ENCODE measurements at regions not wholly inside any gene's neighbourhood (a gene's known extent, or its start where the extent isn't known, plus 50 kb on each side); places are given as distances from the start of the nearest gene placed in this dataset.

DNA sequence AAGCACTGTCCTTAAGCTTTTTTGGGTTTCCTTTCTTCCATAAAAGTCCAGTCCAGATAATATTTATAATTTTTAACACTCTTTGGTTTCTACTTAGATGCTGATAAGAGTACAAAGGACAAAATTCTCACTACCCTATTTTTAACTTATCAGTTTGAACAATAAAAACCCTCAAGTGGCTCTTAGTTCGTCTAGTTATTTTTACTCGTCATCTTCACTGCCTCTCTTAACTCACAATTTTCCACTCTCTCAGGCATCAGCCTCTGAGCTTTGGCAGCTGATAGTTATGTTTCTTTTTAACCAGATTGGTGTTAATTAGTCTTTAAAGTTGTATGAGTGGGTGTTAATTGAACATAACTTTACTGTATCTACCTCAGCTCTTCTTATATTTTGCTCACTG, 517.1 kb upstream of the SYT4 start:
- H3K4me1 ChIP-seq (ENCODE audit: control insufficient read depth in 3 of 3, insufficient read depth in 3 of 3, low read length in 3 of 3) = no peaks in the 10 kb centered on the region
- H3K27me3 ChIP-seq (ENCODE audit: control insufficient read depth in 3 of 3, insufficient read depth in 3 of 3, low read length in 3 of 3) = no peaks in the 10 kb centered on the region
- H3K9me3 ChIP-seq (ENCODE audit: control insufficient read depth in 3 of 3, low read length in 3 of 3) = no peaks in the 10 kb centered on the region
- H3K36me3 ChIP-seq (ENCODE audit: control insufficient read depth in 3 of 3, insufficient read depth in 3 of 3, low read length in 3 of 3) = no peaks in the 10 kb centered on the region
- no peak overlapping the region for H3K4me3 ChIP-seq (ENCODE audit: low read length in 3 of 3)
- no peak overlapping the region for H3K27ac ChIP-seq (ENCODE audit: low read depth, low read length)
- no peak overlapping the region for H3K9ac ChIP-seq (ENCODE audit: low read depth in 1 of 3, low read length in 3 of 3)

DNA sequence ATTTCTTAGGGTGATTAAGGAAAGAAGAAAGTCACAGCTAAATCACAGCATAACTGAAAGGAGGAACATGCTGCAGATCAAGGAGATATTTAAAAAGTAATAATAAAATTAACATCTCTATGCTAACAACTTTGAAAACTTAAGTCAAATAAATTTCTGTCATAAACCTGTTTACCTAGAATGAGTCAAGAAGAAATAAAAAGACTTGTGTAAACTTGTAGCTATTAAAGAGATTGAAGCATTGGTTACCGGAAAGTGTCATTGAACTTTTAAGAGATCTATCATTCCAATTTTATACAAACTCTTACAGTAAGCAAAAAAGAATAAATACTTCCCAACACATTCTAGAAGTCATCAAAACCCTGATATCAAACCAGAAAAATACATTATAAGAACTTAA, 520.1 kb upstream of the SYT4 start:
- Histone ChIP-seq H3K4me3 (ENCODE audit: low read length in 3 of 3) (no peak overlapping the region), H3K4me1 (ENCODE audit: control insufficient read depth in 3 of 3, insufficient read depth in 3 of 3, low read length in 3 of 3) (no peaks in the 10 kb centered on the region), H3K27ac (ENCODE audit: low read depth, low read length) (no peak overlapping the region), H3K9me3 (ENCODE audit: control insufficient read depth in 3 of 3, low read length in 3 of 3) (no peaks in the 10 kb centered on the region), H3K36me3 (ENCODE audit: control insufficient read depth in 3 of 3, insufficient read depth in 3 of 3, low read length in 3 of 3) (no peaks in the 10 kb centered on the region), H3K9ac (ENCODE audit: low read depth in 1 of 3, low read length in 3 of 3) (no peak overlapping the region), H3K27me3 (ENCODE audit: control insufficient read depth in 3 of 3, insufficient read depth in 3 of 3, low read length in 3 of 3) (no peaks in the 10 kb centered on the region)

DNA sequence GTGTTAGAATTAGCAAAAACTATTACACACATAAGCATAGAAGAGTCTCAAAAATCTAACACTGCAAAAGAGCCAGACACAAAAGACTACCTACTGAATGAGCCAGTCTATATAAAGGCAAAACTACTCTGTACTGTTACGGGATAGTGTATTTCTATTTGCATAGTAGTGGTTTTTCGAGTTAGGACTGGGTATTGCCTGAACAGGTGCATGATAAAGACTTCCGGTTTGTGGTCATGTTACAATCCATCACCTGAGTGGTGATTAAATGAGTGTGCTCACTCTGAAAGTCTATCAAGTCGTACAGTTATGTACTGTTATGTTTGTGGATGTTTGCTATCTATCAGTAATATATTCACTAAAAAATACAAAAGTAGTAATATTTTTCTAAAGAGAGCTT, 523.3 kb upstream of the SYT4 start:
- Histone ChIP-seq H3K4me1 (ENCODE audit: control insufficient read depth in 3 of 3, insufficient read depth in 3 of 3, low read length in 3 of 3) (no peaks in the 10 kb centered on the region), H3K36me3 (ENCODE audit: control insufficient read depth in 3 of 3, insufficient read depth in 3 of 3, low read length in 3 of 3) (no peaks in the 10 kb centered on the region), H3K27me3 (ENCODE audit: control insufficient read depth in 3 of 3, insufficient read depth in 3 of 3, low read length in 3 of 3) (no peaks in the 10 kb centered on the region), H3K27ac (ENCODE audit: low read depth, low read length) (no peak overlapping the region), H3K9me3 (ENCODE audit: control insufficient read depth in 3 of 3, low read length in 3 of 3) (no peaks in the 10 kb centered on the region), H3K9ac (ENCODE audit: low read depth in 1 of 3, low read length in 3 of 3) (no peak overlapping the region), H3K4me3 (ENCODE audit: low read length in 3 of 3) (no peak overlapping the region)

DNA sequence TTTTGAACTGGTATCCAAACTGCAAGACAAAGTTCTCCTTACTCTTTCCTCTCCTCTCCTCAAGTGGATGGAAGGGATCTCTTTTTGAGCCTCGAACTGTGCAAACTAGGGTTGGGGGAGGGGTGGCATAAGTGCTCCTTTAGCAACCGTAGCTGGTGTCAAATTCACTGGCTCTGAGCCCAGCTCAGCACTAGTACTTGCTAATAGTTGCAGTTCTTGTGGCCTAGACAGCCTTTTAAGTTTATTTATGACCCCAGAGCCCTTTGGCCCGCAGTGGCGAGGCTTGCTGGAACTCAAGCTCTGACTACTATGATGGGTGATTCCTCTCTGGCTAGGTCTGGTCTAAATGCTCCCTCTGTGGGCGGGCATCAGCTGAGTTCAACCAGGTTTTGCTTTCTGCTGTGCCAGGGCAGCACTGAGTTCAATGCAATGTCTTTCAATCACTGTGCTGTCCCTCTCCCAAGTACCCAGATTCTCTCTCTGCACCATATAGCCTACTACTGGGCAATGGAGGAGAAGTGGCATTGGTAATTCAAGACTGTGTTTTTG, 528.4 kb upstream of the SYT4 start:
- Histone ChIP-seq H3K9me3 (ENCODE audit: control insufficient read depth in 3 of 3, low read length in 3 of 3) (no peaks in the 10 kb centered on the region), H3K27me3 (ENCODE audit: control insufficient read depth in 3 of 3, insufficient read depth in 3 of 3, low read length in 3 of 3) (no peaks in the 10 kb centered on the region), H3K9ac (ENCODE audit: low read depth in 1 of 3, low read length in 3 of 3) (no peak overlapping the region), H3K4me3 (ENCODE audit: low read length in 3 of 3) (no peak overlapping the region), H3K36me3 (ENCODE audit: control insufficient read depth in 3 of 3, insufficient read depth in 3 of 3, low read length in 3 of 3) (no peaks in the 10 kb centered on the region), H3K27ac (ENCODE audit: low read depth, low read length) (no peak overlapping the region), H3K4me1 (ENCODE audit: control insufficient read depth in 3 of 3, insufficient read depth in 3 of 3, low read length in 3 of 3) (no peaks in the 10 kb centered on the region)

DNA sequence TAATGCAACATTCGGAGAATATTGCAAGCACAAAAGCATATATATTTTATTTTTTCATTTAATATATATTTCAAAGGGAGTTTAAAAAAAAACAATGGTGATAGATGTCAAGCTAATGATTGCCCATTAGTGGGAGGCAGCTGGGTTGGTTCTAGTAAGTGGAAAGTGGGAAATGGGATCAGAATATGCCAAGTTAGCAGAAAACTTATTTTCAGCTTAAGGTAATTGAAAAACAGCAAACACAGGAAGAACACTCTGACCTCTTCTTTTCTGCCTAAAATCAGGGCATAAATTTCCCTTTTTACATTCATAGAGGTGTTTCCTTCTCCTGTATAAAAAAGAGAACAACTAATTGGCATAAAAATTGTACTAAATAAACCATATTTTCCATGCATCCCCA, 535.3 kb upstream of the SYT4 start:
- Histone ChIP-seq H3K27ac (ENCODE audit: low read depth, low read length) (no peak overlapping the region), H3K36me3 (ENCODE audit: control insufficient read depth in 3 of 3, insufficient read depth in 3 of 3, low read length in 3 of 3) (no peaks in the 10 kb centered on the region), H3K4me1 (ENCODE audit: control insufficient read depth in 3 of 3, insufficient read depth in 3 of 3, low read length in 3 of 3) (no peaks in the 10 kb centered on the region), H3K4me3 (ENCODE audit: low read length in 3 of 3) (no peak overlapping the region), H3K9me3 (ENCODE audit: control insufficient read depth in 3 of 3, low read length in 3 of 3) (peaks cover 0 to 2% (median 0%) of the 10 kb centered on the region in 3 donors), H3K9ac (ENCODE audit: low read depth in 1 of 3, low read length in 3 of 3) (no peak overlapping the region), H3K27me3 (ENCODE audit: control insufficient read depth in 3 of 3, insufficient read depth in 3 of 3, low read length in 3 of 3) (no peaks in the 10 kb centered on the region)

DNA sequence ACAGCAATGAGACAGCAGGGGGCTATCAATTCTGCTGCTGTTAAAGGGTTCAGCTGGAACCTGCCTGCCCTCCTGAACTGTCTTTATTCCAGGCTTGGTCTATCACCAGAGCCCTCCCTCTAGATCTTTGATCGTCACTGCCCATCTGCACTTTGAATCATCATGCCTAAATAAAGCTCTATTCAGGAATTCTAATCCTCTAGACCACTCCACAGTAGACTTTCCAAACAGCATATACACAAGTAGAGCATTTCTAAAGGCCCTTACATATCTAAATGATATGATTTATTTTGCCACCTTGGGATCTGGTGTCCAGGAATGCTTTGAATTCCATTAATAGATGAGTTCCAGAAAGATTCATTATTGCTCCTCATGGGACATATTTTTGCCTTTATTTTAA, 542.1 kb upstream of the SYT4 start:
- no peaks in the 10 kb centered on the region for H3K4me1 ChIP-seq (ENCODE audit: control insufficient read depth in 3 of 3, insufficient read depth in 3 of 3, low read length in 3 of 3)
- no peaks in the 10 kb centered on the region for H3K27me3 ChIP-seq (ENCODE audit: control insufficient read depth in 3 of 3, insufficient read depth in 3 of 3, low read length in 3 of 3)
- H3K9me3 ChIP-seq (ENCODE audit: control insufficient read depth in 3 of 3, low read length in 3 of 3) = peaks cover 0 to 2% (median 0%) of the 10 kb centered on the region in 3 donors
- no peaks in the 10 kb centered on the region for H3K36me3 ChIP-seq (ENCODE audit: control insufficient read depth in 3 of 3, insufficient read depth in 3 of 3, low read length in 3 of 3)
- H3K4me3 ChIP-seq (ENCODE audit: low read length in 3 of 3) = no peak overlapping the region
- H3K9ac ChIP-seq (ENCODE audit: low read depth in 1 of 3, low read length in 3 of 3) = no peak overlapping the region
- H3K27ac ChIP-seq (ENCODE audit: low read depth, low read length) = no peak overlapping the region

DNA sequence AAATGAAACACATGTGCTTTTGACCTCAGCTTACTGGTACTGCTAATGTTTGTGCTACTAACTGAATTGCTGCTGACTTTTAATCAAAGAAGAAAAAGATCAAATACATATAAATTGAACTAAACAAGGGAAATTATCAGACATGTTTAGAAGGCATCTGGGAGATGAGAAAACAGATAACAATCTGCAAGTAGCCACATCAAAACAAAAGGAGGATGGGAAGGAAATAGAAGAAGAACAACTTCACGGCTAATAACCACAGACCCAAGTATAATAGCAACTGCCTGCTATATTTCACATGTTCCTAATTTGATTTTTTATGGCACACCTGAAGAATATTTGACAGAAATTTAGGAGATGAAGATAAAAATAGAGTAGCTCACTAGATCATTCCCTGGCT, 542.6 kb upstream of the SYT4 start:
- no peaks in the 10 kb centered on the region for H3K36me3 ChIP-seq (ENCODE audit: control insufficient read depth in 3 of 3, insufficient read depth in 3 of 3, low read length in 3 of 3)
- no peaks in the 10 kb centered on the region for H3K27me3 ChIP-seq (ENCODE audit: control insufficient read depth in 3 of 3, insufficient read depth in 3 of 3, low read length in 3 of 3)
- H3K4me3 ChIP-seq (ENCODE audit: low read length in 3 of 3) = no peak overlapping the region
- no peak overlapping the region for H3K9ac ChIP-seq (ENCODE audit: low read depth in 1 of 3, low read length in 3 of 3)
- peaks cover 0 to 2% (median 0%) of the 10 kb centered on the region in 3 donors for H3K9me3 ChIP-seq (ENCODE audit: control insufficient read depth in 3 of 3, low read length in 3 of 3)
- H3K27ac ChIP-seq (ENCODE audit: low read depth, low read length) = no peak overlapping the region
- H3K4me1 ChIP-seq (ENCODE audit: control insufficient read depth in 3 of 3, insufficient read depth in 3 of 3, low read length in 3 of 3) = no peaks in the 10 kb centered on the region

DNA sequence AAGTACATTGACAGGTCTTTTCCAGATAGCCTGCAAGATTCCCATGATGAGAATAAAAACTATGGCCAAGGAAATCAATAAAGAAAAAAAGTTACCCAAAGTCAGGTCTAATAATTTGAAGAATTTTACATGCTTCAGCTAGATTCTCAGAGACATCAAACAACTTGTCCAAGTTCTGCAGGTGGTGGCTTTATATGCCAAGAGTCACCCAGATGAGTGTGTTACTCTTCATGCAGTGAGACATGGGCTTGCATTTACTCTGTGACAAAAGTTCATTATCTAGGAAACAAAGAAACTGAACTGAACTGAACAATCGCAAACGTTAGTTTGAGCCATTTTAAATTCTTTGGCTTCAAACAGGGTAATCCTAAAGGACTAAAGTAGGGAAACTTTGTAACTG, 548.5 kb upstream of the SYT4 start:
- Histone ChIP-seq H3K27me3 (ENCODE audit: control insufficient read depth in 3 of 3, insufficient read depth in 3 of 3, low read length in 3 of 3) (no peaks in the 10 kb centered on the region), H3K9ac (ENCODE audit: low read depth in 1 of 3, low read length in 3 of 3) (no peak overlapping the region), H3K36me3 (ENCODE audit: control insufficient read depth in 3 of 3, insufficient read depth in 3 of 3, low read length in 3 of 3) (no peaks in the 10 kb centered on the region), H3K4me1 (ENCODE audit: control insufficient read depth in 3 of 3, insufficient read depth in 3 of 3, low read length in 3 of 3) (no peaks in the 10 kb centered on the region), H3K4me3 (ENCODE audit: low read length in 3 of 3) (no peak overlapping the region), H3K27ac (ENCODE audit: low read depth, low read length) (no peak overlapping the region), H3K9me3 (ENCODE audit: control insufficient read depth in 3 of 3, low read length in 3 of 3) (no peaks in the 10 kb centered on the region)

DNA sequence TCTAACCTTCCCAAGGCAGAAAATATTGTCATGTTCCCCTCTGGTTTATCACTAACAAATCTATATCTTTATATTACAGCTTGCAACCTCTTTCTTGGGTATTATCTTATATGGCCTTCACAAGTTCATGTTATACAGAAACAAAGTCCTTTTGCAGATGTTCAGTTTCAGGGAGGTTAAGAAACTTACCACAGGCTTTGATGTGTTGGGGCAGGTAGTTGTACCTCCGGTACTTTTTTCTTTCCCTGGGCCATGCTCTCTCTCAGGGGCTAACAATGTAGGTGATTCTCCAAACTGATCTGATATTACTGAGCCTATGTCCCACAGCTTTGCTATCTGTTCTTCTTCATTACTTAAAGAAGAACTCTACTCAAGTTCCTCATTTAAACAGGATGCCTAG, 548.9 kb upstream of the SYT4 start:
- Histone ChIP-seq H3K4me3 (ENCODE audit: low read length in 3 of 3) (no peak overlapping the region), H3K4me1 (ENCODE audit: control insufficient read depth in 3 of 3, insufficient read depth in 3 of 3, low read length in 3 of 3) (no peaks in the 10 kb centered on the region), H3K27me3 (ENCODE audit: control insufficient read depth in 3 of 3, insufficient read depth in 3 of 3, low read length in 3 of 3) (no peaks in the 10 kb centered on the region), H3K36me3 (ENCODE audit: control insufficient read depth in 3 of 3, insufficient read depth in 3 of 3, low read length in 3 of 3) (no peaks in the 10 kb centered on the region), H3K9ac (ENCODE audit: low read depth in 1 of 3, low read length in 3 of 3) (no peak overlapping the region), H3K9me3 (ENCODE audit: control insufficient read depth in 3 of 3, low read length in 3 of 3) (no peaks in the 10 kb centered on the region), H3K27ac (ENCODE audit: low read depth, low read length) (no peak overlapping the region)

DNA sequence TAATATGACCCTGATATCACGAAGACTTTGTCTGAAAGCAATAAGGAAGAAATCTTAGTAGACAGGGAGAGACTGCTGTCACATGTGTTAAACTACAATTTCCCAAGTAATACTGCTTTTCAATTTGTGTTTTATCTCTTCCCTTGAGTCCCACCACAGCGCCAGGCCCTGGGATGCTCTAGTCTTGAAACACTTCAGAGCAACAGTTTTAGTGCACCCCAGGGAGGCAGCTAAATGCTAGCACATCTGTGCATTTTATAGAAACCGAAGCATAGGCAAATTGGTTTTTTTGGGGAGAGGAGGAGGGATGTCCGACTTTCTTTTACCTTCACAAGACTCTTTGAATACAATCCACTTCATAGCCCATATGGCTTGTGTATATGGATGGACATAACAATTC, 550.0 kb upstream of the SYT4 start:
- H3K9ac ChIP-seq (ENCODE audit: low read depth in 1 of 3, low read length in 3 of 3) = no peak overlapping the region
- no peaks in the 10 kb centered on the region for H3K9me3 ChIP-seq (ENCODE audit: control insufficient read depth in 3 of 3, low read length in 3 of 3)

DNA sequence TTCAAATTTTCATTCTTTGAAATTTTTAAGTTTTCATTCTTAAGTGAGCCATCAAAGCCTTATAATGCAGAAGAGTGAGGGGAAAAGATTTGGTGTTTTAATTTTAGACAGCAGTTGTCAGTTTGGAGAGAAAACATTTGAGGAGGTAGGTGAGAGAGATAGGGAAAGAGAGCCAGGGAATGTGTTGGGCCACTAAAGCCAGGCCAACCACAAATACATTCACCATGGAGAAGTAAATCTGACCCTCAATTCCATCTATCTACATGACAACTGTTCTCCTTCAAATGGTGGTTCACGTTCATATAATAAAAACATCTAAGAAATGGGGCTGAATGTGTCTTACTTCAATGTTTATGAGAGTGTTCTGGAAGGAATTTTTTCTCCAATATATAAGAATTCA, 553.0 kb upstream of the SYT4 start:
- H3K27ac ChIP-seq (ENCODE audit: low read depth, low read length) = peak overlapping the region; percentile 16

More for the DNA sequence above, 550.0 kb upstream of the SYT4 start:
- no peak overlapping the region for H3K27ac ChIP-seq (ENCODE audit: low read depth, low read length)
- H3K4me3 ChIP-seq (ENCODE audit: low read length in 3 of 3) = no peak overlapping the region
- no peaks in the 10 kb centered on the region for H3K36me3 ChIP-seq (ENCODE audit: control insufficient read depth in 3 of 3, insufficient read depth in 3 of 3, low read length in 3 of 3)
- H3K4me1 ChIP-seq (ENCODE audit: control insufficient read depth in 3 of 3, insufficient read depth in 3 of 3, low read length in 3 of 3) = no peaks in the 10 kb centered on the region
- H3K27me3 ChIP-seq (ENCODE audit: control insufficient read depth in 3 of 3, insufficient read depth in 3 of 3, low read length in 3 of 3) = no peaks in the 10 kb centered on the region

More for the DNA sequence above, 553.0 kb upstream of the SYT4 start:
- Histone ChIP-seq H3K36me3 (ENCODE audit: control insufficient read depth in 3 of 3, insufficient read depth in 3 of 3, low read length in 3 of 3) (no peaks in the 10 kb centered on the region), H3K9me3 (ENCODE audit: control insufficient read depth in 3 of 3, low read length in 3 of 3) (no peaks in the 10 kb centered on the region), H3K9ac (ENCODE audit: low read depth in 1 of 3, low read length in 3 of 3) (no peak overlapping the region), H3K27me3 (ENCODE audit: control insufficient read depth in 3 of 3, insufficient read depth in 3 of 3, low read length in 3 of 3) (no peaks in the 10 kb centered on the region), H3K4me3 (ENCODE audit: low read length in 3 of 3) (no peak overlapping the region), H3K4me1 (ENCODE audit: control insufficient read depth in 3 of 3, insufficient read depth in 3 of 3, low read length in 3 of 3) (no peaks in the 10 kb centered on the region)

Data from skeletal muscle tissue (tissue), 3 donors.